Stimulated activated CD8-positive, alpha-beta memory T cell treated with anti-CD3 and anti-CD28 coated beads, Interleukin-15, amount 100 ng/mL, for 1 hour (primary cell): ENCODE measurements at regions not wholly inside any gene's neighbourhood (a gene's known extent, or its start where the extent isn't known, plus 50 kb on each side); places are given as distances from the start of the nearest gene placed in this dataset.

Source experiments
- DNase-seq: peaks from one replicate; pipeline ENCODE4 v3.0.0-alpha.2; 2020; ENCODE audit warnings: low read depth

DNA sequence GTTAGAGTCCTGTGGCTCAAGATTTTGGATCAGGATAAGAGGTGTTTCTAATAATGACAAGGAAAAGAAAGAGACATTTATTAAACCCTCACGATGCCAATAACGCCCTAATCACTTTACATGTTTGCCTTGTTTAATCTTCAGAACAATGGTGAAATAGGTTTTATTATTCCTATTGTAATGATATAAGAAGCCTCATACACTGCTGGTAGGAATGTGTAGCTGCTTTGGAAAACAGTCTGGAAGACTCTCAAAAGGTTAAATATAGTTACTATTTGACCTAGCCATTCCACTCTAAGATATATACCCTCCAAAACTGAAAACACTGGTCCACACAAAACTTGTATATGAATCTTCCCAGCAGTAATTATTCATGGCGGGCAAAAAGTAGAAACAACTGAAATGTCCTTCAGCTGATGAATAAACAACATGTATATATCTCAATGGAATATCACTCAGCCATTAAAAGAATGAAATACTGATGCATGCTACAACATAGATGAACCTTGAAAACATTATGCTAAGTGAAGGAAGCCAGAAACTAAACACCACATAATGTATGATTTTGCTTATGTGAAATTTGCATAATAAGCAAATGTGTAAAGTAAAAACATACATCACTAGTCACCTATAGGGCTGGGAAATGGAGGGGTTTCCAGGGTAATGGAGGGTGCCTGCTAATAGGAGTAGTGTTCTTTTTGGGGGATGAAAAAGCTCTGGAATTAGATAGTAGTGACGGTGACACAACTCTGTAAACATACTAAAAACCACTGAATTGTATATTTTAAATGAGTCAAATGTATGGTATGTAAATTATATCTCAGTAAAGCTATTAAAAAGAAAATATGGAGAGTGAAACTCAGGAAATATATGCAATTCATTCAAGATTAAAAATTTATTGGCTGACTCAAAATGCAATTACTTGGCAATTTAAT is 76.9 kb upstream of the ANK3 start:
- no peak for DNase-seq

DNA sequence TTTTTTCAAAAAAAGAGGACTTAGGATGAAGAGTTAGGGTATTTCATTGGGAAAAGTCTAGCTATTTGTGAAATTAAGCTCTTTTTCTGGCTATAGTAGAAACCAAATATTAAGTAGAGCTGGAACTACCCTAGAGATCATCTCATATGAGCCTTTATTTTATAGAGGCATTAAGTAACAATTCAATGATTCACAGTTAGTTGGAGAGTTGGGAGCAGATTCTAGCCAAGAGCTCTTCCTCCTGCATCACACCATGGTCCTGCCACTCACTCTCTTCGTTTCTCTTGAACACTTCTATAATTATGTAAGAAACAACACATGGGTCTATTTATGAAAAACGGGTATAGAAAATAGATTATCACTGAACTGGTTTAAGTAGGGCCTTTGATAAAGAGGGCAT is 76.1 kb upstream of the ANK3 start:
- no peak for DNase-seq

DNA sequence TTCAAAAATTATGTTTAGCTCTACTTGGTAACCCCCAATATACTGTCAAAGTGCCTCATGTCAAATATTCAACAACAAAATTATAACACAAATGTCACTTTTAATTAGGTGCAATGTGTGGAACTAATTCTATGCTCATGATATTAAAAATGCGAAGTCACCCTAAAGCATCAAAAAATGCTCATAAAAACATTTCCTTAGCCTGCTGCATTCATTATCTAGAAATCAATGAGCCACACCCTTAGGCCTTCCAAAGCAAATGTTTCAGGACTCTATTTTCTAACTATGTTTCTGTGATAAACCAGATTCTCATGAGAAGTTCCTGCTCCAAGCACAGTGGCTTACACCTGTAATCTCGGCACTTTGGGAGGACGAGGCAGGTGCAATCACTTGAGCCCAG is 75.0 kb upstream of the ANK3 start:
- no peak for DNase-seq

DNA sequence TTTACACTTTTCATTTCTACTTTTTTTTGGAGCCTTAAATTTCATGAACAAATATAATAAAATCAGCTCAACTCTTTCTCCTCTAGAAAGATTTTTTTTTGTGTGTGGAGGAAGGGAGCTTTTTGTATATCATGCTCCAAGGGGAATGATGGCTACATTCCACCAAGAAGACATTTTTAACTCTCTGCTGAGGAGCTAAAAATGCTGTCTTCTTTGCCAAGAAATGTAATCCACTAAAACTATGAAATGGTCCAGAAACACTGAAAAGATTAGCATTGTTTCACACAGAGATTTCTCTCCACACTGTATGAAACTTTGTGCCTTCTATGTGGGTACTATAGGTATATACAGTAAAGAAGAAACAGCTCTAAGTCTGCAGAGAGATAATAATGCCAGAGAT is 74.1 kb upstream of the ANK3 start:
- no peak for DNase-seq

DNA sequence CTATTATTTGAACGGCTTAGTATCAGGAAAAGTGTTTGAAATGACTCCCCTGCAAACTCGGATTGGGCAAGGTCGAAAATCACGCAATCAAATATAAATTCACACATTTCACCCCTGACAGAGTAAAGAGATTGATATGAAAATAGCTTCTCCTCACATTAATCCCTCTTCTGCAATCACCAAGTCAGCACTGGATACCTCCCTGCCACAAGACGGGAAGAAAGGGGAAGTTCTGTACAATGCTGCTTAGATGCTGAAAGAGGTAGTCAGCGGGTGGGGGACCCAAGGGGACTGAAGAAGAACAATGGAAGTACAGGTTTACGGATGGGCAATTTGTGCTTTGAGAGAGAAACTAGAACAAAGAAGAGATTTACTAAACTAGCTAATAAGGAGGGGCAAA is 72.0 kb upstream of the ANK3 start:
- no peak for DNase-seq

DNA sequence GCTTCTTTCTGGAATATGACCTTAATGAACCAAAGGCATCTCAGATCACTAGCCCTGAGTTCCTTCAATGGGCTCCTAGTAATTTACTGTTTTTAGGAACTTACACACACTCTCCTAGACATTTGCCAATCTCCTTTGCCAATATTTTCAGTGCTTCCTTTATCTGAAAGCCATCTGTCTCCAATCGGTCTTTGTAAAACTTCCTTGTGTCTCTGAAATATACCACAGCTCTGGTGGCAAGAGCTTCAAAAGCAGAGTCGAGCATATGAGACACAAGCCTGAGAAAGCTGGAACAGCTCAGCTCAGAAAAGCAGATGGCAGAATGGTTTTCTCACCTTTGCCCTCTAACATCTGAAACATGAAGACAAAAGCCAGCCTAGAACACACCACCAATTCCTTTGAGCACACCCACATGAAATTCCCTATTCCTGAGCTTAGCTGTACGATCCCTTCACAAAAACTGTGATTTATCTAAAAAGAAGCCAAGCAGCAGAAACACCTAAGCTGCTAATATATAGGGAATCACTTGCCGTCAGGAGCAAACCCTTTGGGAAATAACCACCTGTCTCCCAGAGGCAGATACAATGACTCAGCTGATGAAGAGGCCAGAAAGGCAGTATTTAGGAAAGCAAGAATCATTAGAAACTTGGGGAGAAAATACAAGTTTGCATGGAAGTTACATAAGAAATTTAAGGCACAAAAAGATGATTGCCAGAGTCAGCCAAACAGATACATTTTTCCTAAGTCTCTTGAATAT is 70.2 kb upstream of the ANK3 start:
- no peak for DNase-seq

DNA sequence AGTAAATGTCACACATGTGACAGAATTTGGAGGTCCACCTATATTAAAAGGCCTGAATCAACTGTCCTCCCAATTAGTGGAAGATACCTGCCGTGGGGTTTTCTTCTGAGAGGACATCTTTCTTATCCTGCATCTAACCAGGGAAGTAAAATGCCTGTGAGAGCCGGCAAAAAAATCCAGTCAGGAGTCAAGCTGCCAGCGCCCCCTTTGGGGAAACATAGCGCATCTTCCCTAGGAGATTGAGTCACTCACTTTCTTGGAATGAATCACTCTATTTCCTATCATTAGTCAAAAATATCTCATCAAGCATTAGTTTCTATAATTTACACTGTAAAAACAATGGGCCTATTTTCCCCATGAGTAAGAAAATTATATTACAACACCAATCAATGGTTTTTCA is 66.4 kb upstream of the ANK3 start:
- DNase-seq: no peak

DNA sequence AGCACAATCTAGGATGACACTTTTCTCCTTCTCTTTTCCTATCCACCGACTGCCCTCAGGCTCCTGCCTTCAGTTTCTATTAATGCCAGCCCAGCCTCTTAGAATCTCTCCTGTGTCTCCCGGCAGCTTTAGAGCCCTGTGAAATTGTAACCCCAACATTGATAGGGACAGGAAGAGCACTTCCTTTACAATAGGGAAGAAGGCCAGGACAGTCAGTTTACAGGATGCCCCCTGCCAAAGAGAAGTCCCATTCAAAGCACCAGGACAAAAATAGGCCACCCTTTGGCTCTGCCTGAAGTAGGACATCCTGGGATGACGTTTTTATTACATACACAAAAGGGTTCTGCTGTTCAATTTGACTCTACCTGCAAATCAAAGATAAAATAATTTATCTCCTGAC is 64.7 kb upstream of the ANK3 start:
- no peak for DNase-seq

DNA sequence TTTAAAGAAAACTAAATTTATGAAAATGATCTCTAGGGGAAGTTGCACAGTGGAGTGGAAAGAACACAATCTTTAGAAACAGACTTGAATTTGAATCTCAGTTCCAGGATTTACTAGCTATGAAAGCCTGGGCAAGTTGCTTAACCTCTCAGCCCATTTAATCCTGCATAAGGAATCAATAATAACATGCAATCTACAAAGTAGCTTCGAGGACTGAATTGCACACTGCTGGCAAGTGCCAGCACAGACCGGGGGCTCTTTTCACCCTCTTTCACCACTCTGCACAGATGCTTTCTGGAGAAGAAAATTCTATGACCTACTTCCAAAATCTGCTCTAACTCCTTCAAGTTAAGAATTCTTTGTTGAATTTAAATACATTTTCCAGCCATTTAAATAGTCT is 63.4 kb upstream of the ANK3 start:
- DNase-seq: no peak

DNA sequence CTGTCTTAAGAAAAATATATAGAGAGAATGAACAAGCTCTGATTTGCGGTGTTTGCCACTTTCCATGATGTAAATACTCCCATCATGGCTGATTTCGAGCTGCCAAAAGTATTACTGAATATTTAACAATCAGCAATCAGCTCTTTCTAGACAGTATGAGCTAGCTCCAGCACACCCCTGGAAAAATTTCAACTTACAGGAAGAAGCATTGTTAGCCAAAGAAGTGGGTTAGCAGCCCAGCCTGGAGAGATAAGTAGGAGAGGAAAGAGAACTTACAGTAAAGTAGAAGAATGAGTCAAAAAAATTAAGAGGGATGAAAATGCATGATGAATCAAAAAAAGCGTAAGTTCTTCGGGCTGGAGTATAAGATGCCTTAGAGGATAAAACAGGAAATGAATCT is 60.6 kb upstream of the ANK3 start:
- no peak for DNase-seq

DNA sequence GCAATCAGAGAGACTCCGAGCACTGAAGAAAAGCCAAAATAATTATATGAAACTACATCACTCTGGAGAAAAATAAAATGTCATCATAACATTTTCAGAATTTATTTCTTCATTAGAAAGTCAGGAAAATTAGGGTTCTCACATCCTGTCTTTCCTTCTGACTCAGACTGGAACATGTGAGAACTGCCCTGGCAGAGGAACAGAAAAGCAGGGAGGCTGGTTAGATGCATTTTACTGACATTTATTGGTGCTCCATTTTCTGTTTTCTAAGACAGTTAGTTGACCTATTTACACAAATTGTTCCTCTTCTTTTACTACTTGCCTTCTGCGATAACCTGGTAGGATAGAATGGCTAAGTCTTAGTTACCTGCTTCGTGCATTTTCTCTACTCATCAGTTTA is 58.6 kb upstream of the ANK3 start:
- DNase-seq: no peak

DNA sequence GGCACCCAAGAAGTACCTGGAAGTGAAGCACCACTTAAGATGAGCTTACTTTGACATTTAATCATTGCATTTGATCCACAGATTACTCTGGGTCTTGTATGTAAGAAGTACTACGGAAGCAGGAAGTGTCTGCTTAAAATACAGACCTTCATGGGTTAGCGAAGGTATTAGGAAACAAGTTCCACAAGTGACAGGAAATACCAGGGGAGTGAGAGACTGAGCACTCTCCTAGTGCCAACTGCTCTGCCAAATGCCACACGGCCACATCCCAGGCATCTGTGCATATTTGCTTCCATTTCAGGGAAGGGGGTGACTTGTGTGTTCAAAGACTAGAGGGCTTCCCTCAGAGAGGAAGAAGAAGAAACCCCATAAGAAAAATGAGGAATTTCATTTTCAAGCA is 57.2 kb upstream of the ANK3 start:
- no peak for DNase-seq

DNA sequence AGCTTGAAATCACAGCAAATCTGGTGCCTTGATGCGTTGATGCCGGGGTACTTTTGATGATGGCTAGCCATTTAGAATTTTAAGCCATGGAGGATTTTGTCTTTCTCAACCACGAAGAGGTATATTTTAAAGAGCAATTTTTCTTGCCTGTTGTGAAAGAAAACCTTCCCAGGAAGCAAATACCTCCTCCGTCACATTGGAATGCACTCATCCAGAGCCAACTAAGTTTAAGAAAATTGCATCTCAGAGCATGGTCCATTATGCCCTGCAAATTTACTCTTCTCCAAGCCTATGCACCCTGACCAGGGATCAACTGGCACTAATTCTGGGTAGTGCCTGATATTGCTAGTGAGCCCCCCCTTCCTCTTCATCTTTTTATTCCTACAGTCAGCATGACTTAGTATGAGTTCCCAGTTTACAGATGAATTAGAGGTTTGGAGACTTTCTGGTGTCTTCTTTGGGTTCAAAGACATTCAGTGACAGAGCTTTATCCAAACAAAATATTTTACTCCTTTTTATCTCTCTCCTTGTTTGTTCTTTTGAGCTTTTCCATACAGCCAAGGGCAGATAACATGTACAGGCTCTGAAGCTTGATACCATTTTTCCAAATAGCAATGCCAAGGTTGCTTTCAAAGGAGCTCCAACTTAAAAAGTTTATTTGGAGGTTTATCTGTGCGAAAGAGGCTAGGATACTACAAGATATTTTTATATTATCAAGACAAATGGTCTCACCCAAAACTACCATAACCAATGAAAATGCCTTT is 56.6 kb upstream of the ANK3 start:
- no peak for DNase-seq

DNA sequence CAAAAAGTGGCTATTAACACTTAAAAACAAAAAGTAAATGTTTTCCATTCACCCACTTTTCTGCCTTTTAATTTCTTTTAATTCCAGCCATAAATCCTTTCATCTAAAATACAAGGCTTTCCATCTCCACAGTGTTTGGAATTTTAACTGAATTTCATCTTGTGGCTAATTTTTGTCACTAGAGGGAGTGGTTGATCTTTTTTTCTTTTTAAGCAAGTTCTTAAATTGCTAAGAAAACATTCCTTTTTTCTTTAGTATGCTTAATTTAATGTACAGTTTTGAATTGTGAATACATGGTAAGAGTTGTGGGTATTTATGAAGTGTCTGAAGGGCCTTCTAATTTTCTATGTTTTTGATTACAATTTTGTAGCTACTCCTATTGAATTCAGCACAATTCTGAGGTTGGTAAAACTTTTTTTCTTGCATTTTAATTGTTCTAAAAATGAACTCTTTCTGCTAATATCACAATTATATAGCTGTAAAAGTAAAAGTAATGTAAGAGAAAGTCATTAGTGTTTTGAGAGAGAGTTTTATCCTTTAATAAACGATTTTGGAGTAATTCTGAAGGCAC is 54.9 kb upstream of the ANK3 start:
- no peak for DNase-seq

DNA sequence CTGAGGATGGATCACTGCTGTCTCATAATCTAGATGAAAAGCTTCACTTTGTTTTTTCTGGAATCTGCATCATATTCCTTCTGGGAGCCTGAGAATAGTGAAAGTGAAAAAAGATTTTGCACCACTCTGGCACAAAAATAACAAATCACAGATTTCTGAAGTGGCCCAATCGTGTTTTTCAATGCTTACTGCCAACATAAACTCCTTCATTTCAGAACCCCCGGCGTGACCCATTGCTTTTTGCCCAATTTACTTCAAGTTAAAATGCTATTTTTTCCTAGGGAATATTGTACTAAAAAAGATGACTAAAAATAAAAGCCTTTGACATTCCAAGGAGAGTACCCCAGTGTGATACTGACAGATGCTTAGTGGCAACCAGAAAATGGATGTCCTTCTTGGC is 53.7 kb upstream of the ANK3 start:
- no peak for DNase-seq

DNA sequence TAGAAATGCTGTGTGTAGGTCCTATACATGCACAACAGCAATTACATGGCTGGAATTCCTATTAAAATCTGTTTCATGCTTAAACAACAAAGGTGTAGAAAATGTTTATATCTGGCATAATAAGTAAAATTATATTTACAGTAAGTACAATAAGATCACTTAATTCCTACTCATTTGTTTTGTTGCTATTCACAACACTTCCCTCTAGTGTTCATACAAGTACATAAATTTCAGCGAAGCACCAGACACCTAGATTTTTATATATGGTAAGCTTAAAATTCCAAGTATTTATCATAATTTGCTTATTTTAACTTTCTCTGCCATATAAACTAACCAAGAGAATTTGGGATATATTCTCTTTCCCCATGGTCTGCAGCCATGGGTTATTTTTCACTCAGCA is 51.8 kb upstream of the ANK3 start:
- DNase-seq: no peak

DNA sequence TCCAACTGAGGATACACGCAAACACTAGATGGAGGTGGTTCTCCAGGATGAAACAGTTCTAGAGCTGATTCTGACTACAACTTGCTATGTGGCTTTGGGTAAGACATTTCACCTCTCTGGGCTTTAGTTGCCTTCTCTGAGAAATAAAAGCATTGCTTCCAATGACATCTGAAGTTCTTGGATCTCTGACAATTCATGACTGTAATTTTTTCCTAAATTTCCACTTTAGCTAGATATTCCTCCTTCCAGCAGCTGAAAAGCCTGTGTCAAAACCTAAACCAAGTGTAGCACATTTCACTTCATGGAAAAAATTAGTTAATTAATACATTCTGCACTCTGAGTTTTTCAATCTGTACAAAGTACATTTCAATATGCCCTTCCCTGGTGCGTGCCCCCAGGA is 50.0 kb upstream of the ANK3 start:
- no peak for DNase-seq
